GM19239 (cell line): ENCODE measurements at regions not wholly inside any gene's neighbourhood (a gene's known extent, or its start where the extent isn't known, plus 50 kb on each side); places are given as distances from the start of the nearest gene placed in this dataset.
"Not testable (repeated sequence)": the region's sequence is repeated elsewhere in the genome, so short reads cannot be mapped to it uniquely, and the experiment has no call there.

Experiments
- DNase-seq: peaks from one replicate; pipeline ENCODE4 v3.0.0; 2011; ENCODE audit warnings: low spot score; ENCODE audit not compliant: insufficient read length
- FAIRE-seq: peaks from 2 replicates; lab custom pipeline; 2011; peaks lifted over from hg19 to GRCh38; lab: Jason Lieb, UNC

DNA sequence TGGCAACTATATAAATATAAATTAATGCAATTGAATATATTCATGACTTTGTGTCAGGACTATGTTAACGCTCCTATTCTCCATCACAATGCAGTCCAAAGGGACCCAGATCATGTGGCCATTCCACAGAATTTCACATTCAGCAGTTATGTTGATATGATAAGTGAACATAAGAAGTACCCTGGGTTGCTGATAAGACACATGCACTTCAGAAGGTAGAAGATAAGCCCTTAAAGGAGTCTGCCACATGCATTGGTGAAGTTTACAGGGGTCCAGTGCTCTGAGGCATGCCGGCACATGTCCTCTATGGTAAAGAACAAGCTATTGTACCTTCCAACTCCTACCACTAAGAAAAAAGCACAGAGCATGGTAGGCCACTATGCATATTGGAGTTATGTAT, 76.4 kb downstream of the PHAX start:
- no peak for DNase-seq

DNA sequence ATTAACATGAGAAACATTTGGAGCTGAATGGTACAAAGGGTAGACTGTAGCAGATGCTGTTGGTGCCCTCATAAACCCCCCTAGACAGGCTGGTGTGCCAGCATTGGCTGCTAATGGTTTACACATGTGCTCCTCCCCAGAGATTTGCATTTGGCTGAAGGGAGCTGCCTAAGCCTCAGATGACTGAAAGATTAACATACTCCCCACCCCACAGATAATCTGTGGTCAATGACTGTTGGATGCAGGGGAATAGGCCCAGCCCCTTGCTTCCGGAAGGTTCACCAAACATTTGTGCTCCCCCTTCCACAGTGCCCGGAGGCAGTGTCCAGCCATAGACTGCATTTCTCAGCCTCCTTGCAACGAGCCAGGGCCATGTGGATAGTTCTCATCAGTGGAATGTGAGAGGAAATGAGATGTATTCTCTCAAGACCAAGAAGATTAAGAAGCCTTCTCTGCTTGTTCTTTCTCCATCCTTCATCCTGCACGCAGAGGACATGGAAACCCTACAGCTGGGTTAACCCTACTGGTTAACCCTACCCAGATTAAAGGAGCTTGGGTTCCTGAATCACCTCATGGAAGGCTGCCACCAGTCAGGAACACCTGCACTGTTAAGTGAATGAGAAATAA, 79.6 kb downstream of the PHAX start:
- DNase-seq (no peak), FAIRE-seq (no peak)

More for the DNA sequence above, 76.4 kb downstream of the PHAX start:
- no peak for FAIRE-seq

DNA sequence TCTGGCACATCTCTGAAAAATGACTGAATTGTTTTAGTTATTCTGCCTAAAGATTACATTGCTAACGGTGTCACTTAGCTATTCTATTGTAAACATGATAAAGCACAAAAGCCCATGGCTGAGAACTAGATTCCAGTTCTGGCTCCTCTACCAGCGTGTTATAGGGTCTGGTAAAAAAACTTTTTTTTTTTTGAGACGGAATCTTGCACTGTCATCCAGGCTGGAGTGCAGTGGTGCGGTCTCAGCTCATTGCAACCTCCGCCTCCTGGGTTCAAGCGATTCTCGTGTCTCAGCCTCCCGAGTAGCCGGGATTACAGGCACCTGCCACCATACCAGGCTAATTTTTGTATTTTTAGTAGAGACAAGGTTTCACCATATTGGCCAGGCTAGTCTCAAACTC, 80.6 kb downstream of the PHAX start:
- DNase-seq, FAIRE-seq: not testable (repeated sequence)

DNA sequence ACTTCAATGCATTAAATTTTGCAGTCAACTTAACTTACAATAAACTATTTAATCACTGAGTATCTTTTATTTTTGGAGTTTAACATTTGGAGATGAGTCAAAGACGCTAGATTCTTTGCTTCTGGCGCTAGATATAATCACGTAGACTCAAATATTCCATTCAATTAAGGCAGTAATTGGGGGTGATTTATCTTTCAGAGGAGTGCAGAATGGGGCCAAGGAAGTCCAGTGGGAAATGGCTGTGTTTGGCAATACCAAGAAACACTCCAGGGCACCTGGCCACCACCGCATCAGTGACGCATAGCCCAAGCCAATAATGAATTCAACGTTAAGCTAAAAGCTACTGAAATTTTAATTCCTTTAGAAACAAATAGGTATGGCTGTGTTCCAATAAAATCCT, 81.2 kb downstream of the PHAX start:
- no peak for FAIRE-seq

DNA sequence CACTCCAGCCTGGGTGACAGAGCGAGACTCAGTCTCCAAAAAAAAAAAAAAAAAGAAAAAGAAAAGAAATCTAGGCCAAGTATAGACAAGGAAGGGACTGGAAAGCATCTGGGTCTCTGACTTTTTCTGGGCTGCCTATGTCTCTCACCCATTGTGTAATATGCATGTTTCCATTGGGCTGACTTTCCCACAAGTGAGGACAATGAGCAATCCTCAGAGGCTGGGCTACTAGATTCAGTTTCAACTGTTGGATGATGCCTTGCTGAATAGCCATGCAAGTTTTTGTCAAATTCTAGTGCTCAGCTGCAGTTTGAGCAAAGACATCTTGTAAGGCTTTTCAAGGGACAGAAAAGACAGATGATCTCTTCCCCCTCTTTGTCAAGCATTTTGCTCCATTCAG, 82.1 kb downstream of the PHAX start:
- no peak for FAIRE-seq
- no peak for DNase-seq

More for the DNA sequence above, 81.2 kb downstream of the PHAX start:
- no peak for DNase-seq

DNA sequence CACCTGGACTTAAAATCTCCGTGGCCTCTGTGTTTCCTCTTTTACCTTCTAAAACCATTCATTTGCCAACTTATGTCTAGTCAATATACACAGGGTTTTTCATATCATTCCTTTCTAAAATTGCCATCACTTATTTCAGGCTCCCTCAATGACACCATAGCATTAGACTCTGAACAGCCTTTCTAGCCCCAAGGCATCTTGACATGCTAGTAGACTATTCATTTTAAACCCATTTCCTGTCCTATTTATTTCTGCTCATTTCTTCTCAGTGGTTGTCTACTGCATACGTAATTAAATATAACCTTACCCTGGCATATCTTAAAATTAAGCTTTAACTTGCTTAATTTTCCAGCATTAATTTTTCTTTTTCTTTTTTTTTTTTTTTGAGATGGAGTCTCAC, 83.2 kb downstream of the PHAX start:
- DNase-seq, result no peak
- no peak for FAIRE-seq

DNA sequence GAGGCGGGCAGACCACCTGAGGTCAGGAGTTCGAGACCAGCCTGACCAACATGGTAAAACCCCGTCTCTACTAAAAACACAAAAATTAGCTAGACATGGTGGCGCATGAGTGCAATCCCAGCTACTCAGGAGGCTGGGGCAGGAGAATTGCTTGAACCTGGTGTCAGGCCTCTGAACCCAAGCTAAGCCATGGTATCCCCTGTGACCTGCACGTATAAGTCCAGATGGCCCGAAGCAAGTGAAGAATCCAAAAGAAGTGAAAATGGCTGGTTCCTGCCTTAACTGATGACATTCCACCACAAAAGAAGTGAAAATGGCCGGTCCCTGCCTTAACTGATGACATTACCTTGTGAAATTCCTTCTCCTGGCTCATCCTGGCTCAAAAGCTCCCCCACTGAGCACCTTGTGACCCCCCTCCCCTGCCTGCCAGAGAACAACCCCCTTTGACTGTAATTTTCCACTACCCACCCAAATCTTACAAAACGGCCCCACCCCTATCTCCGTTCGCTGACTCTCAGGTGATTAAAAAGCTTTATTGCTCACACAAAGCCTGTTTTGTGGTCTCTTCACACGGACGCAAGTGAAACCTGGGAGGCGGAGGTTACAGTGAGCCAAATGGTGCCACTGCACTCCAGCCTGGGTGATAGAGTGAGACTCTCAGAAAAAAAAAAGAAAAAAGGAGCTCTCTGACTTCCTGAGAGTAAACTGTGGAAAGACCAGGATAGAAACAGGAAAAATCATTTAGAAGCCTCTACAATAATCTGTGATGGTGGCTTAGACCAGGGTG, 84.1 kb downstream of the PHAX start:
- not testable (repeated sequence) for DNase-seq
- peak; percentile 86 for FAIRE-seq

DNA sequence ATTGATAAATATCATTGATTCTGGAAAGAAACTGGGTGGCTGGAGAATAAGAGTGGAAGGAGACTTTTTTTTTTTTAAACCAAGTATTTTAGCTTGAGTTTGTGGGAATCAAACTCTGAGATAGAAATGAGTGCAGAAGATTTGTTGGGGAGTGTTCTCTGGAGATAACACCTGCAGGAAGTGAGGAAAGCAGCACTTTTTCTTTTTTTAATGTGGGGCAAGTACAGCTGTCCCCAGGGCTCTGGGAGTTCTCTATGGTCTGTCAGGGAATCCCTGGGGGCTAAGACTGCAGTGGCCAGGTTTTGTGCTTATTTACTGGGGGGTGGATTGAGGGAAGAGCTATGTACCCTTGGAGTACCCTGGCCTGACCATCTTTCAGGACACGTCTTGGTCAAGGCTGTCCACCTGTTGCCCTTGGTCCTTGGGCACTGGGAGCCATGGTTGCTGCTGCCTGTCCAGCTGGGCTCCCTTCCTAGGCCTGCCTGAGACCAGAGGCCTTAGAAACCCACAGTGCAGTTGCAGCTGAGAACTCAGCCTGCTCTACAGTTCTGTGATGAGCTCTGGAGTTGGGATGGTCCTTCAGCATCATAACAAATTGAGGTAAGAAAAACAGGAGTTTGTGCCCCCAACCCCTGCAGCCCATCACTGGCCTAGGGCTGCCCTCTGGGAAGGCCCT, 85.8 kb downstream of the PHAX start:
- DNase-seq, result peak; percentile 14

DNA sequence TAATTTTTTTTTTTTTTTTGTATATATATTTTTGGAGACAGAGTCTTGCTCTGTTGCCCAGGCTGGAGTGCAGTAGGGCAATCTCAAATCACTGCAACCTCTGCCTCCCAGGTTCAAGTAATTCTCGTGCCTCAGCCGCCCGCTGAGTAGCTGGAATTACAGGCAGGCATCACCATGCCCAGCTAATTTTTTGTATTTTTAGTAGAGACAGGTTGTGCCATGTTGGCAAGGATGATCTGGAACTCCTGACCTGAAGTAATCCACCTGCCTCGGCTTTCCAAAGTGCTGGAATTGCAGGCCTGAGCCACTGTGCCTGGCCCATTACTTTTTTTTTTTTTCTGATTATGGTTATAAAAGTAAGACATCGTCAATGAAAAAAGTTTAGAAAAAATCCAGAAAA, 84.0 kb upstream of the LMNB1 start:
- DNase-seq, result no peak
- FAIRE-seq, result no peak

More for the DNA sequence above, 85.8 kb downstream of the PHAX start:
- FAIRE-seq, result peak; percentile 72

DNA sequence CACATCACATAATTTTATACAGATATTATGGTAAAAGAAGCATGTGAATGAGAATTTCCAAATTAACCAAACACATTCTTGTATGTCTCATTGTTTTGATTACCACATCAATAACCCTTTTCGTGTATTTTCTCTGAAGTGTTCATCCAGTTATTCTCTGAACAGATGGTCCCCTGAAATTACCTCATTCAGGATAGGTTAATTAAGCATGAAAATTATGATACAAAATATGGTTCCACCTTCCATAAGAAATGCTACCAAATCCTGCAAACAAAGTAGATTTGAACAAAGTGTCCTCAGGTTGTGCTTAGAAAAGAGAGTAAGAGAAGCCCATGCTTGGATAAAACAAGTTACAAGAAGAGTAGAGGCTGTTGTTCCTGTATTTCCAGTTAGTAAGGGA, 83.1 kb upstream of the LMNB1 start:
- DNase-seq (no peak), FAIRE-seq (no peak)

DNA sequence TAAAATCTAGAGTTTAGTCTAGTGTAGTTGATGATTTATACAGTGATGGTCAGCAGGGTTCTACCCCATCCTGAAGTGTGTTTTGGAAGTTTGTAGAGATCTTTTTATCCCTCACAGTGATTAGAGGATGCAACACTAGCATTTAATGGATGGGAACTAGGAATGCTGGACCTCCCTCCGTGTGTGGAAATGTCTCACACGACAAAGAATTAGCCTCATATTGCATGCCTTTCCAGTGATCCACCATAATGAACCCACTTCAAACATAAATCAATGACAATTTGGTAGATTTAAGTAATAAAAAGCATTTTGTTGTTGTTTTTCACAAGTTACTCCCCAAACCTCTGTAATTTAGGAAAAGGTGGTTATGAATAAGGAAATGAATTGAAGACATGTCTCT, 82.5 kb upstream of the LMNB1 start:
- no peak for DNase-seq
- no peak for FAIRE-seq

DNA sequence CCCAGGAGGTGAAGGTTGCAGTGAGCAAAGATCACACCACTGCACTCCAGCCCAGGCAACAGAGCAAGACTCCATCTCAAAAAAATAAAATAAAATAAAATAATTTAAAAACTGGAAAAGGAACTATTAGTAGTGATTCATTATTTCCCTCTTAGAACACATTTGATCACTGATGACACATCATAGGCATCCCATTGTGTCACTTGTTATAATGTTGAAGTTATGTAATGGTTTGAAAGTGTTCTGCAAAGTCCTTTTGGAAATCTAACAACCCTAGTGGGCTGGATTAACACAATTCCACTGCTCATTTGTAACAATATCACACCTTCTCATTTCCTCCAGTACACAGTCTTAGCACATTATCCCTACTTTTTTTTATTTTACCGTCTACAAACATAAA, 81.8 kb upstream of the LMNB1 start:
- FAIRE-seq (no peak), DNase-seq (no peak)

DNA sequence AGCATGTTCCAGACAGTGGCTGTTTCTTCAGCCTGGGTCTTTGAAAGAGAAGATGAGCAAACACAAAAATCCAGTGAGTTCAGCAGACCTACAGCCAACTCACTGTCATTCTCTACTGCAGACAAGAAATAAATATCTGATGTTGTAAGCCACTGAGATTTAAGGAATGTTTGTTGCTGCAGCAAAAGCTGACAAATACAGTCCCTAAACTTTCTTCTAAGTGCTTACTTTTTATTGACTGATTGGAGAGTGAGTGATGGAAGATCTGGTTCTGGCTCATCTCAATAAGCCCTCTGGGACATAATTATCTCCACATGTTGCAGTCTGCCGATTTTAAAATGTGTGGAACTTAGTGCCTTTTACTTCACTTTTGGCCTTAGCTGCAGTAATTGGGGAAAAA, 69.9 kb upstream of the LMNB1 start:
- no peak for DNase-seq
- no peak for FAIRE-seq

DNA sequence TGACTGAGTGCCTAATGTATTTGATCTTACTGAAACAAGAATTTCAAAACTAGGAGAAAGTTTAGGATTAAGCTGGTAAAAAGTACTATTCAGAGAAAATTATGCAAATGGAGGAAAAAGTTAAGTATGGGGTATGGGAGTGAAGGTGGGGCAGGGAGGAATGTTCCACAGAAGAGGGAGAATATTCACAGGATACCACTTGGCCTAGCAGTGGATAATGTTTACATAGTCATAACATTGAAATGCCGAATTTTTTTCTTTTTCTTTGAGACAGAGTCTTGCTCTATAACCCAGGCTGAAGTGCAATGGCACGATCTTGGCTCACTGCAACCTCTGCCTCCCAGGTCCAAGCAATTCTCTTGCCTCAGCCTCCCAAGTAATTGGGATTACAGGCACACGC, 61.2 kb upstream of the LMNB1 start:
- DNase-seq (no peak), FAIRE-seq (no peak)

DNA sequence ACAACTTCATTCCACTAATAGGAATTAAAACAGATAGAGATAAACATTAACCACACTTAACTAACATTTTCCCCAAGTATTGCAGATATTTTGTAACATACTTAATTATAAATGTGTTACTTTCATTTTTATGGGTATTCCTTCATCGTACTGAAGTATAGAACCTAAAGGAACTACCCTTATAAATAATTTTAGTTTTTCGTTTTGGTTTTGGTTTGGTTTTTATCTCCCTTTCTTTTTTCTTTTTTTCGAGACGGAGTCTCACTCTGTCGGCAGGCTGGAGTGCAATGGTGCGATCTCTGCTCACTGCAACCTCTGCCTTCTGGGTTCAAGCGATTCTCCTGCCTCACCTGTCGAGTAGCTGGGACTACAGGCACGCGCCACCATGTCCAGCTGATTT, 60.1 kb upstream of the LMNB1 start:
- no peak for FAIRE-seq
- DNase-seq, result no peak

DNA sequence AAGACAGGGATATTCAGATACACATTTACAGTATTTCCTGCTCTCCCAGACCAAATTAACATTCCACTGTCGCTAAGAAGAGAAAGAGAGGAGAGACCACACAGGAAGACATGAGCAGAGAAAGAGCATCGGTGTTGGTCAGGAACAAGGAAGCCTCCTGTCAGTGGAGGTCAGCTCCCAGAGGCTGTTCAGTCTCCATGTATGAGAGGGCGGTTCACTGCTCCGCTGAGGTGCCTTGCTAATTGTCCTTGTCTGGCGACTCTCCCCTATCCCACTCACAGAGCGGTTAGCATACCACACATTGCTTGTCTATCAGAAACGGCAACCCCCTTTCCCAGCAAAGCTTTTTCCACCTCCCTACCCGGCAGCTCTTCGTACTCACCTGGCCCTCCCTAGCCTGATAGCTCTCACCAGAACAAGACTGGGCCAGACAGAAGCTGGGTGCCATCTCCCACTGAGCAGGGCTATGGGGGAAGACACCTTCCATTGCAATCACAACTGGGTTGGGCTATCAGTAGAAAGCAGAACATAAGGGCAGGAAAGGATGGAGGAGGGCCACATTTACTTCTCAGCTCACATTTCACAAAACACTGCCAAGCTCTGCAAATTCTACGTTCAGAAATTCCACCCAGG, 58.6 kb upstream of the LMNB1 start:
- no peak for FAIRE-seq

DNA sequence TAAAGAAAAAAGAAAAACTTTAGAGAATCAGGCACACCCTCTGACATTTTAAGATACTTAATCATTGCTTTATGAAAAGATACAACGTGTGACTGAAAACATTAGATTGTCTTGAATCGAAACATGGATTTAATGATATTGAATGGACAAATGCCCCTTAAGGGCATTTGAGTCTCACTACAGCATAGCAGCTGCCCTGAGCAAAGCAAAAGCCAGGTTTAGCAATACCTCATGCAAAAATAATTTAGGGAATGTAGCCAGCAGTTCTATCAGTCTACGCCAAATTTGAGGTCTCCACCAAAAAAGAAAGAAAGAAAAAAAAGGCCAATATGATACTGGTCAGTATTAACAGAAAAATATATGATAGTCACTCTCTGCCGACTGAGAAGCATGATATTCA, 56.6 kb upstream of the LMNB1 start:
- DNase-seq, result no peak
- FAIRE-seq, result no peak

More for the DNA sequence above, 58.6 kb upstream of the LMNB1 start:
- DNase-seq, result no peak

DNA sequence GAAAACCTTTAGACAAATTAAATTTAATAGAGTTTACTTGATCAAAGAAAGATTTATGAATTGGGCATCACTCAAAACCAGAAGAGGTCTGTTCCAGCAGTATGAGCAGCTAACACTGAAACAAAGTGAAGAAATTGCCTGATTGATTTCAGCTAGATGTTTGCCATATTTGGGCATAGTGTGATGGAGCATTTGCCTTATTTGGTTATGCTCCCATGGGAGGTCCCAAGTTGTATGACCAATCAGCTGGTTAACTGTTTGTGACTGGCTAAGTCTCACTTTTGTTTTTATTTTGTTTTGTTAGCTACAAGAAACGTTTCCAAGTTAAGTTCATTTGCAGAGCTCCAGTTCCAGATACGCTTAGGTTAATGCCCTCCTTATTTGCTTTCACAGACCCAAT, 53.3 kb upstream of the LMNB1 start:
- FAIRE-seq (no peak), DNase-seq (no peak)
